PC-9 (cell line): ENCODE measurements at regions not wholly inside any gene's neighbourhood (a gene's known extent, or its start where the extent isn't known, plus 50 kb on each side); places are given as distances from the start of the nearest gene placed in this dataset.

Experiments
- BruUV-seq: library from RNA; stranded (reverse); fragments of 400-500 nt; replicated peaks from 2 replicates; lab custom pipeline; 2021; lab: Mats Ljungman, UMichigan
- CTCF ChIA-PET: fragments of 300-600 bp; sonication (Branson Sonifier 250); formaldehyde crosslinking; loops from one replicate; lab custom pipeline; 2022; ENCODE audit warnings: antibody characterized with exemption; lab: Charles Lee
- POLR2A ChIA-PET: fragments of 300-600 bp; sonication (Branson Sonifier 250); formaldehyde crosslinking; loops from one replicate; lab custom pipeline; 2022; ENCODE audit warnings: antibody characterized with exemption; ENCODE audit not compliant: unreplicated experiment; lab: Charles Lee
- DNase-seq, 2 experiments: peaks; one replicate each; pipeline versions ENCODE4 v3.0.0 to v3.0.0-alpha.2; 2015 to 2022; ENCODE audit warnings: mixed read lengths in 1 of 2
- H2AFZ ChIP-seq: fragments of 200-600 bp; sonication (generic); 2 replicates; pipeline ENCODE4 v1.8.1; 2017; ENCODE audit warnings: antibody characterized with exemption
- H3F3A ChIP-seq: fragments of 200-600 bp; sonication (generic); 2 replicates; pipeline ENCODE4 v1.8.1; 2017; ENCODE audit warnings: antibody characterized with exemption, mild to moderate bottlenecking, low read depth; ENCODE audit not compliant: insufficient read depth
- H3K27ac ChIP-seq: fragments of 200-600 bp; sonication (generic); 2 replicates; pipeline ENCODE4 v1.6.1; 2016; ENCODE audit warnings: mixed run types
- H3K27me3 ChIP-seq: fragments of 200-600 bp; sonication (generic); 2 replicates; pipeline ENCODE4 v1.6.1; 2016; ENCODE audit warnings: low read depth, mixed run types; ENCODE audit not compliant: insufficient read depth
- H3K36me3 ChIP-seq: fragments of 200-600 bp; sonication (generic); 2 replicates; pipeline ENCODE4 v1.6.1; 2016; ENCODE audit warnings: low read depth, mixed run types
- H3K4me1 ChIP-seq: fragments of 200-600 bp; sonication (generic); replicated peaks from 2 replicates; pipeline ENCODE4 v1.6.1; 2016; ENCODE audit warnings: mixed run types; ENCODE audit not compliant: insufficient read depth
- H3K4me2 ChIP-seq: fragments of 200-600 bp; sonication (generic); 2 replicates; pipeline ENCODE4 v1.6.1; 2017; ENCODE audit warnings: mixed run types
- H3K4me3 ChIP-seq: fragments of 200-600 bp; sonication (generic); 2 replicates; pipeline ENCODE4 v1.6.1; 2016; ENCODE audit warnings: mixed run types
- H3K79me2 ChIP-seq: fragments of 200-600 bp; sonication (generic); 2 replicates; pipeline ENCODE4 v1.6.1; 2017; ENCODE audit warnings: low read depth, mixed run types
- H3K9me2 ChIP-seq: fragments of 200-600 bp; sonication (generic); 2 replicates; pipeline ENCODE4 v1.8.1; 2017; ENCODE audit warnings: mild to moderate bottlenecking; ENCODE audit not compliant: insufficient read depth
- H3K9me3 ChIP-seq: fragments of 200-600 bp; sonication (generic); 2 replicates; pipeline ENCODE4 v1.8.1; 2016; ENCODE audit warnings: low read depth; ENCODE audit not compliant: insufficient read depth
- H4K20me1 ChIP-seq: fragments of 200-600 bp; sonication (generic); 2 replicates; pipeline ENCODE4 v1.8.1; 2017; ENCODE audit not compliant: insufficient read depth
- EZH2 ChIP-seq: fragments of 200-600 bp; sonication (generic); IDR thresholded peaks from 2 replicates; pipeline ENCODE4 v1.8.0; 2017; ENCODE audit warnings: antibody characterized with exemption, low read depth
- intact Hi-C: fragments of 100-400 bp; cut with micrococcal nuclease; formaldehyde crosslinking; loops from one replicate; pipeline ENCODE4 v1.10.0; 2022; ENCODE audit not compliant: unreplicated experiment
- TF ChIP-seq, protein P1 (sequence below): fragments of 200-600 bp; sonication (generic); conservative IDR thresholded peaks from 2 replicates; pipeline ENCODE4 v1.6.1; 2017; ENCODE audit warnings: mixed run types, antibody characterized with exemption, mild to moderate bottlenecking, moderate library complexity

DNA sequence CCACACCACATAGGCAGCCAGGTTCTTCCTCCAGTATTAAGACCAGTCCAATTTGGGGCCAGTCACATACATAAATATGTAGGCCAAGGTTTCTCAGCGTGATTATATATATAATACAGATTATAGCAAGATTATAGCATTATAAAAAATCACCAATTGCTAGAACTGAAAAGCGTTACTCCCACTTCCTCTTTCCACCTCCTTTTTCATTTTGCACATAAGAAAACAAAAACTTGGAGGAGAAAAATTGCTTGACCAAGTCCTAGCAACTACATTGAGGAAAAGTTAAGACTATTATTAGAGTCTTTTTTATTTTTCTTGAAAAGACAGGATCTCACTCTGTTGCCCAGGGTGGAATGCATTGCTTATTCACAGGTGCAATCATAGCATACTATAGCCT, 262.7 kb upstream of the KCNN2 start:
- no peaks in the 10 kb centered on the region for H3K9me3 ChIP-seq
- ChIA-PET CTCF (no interaction called here), POLR2A (no interaction called here)
- no peak overlapping the region for H3K4me3 ChIP-seq
- H3K27me3 ChIP-seq: no peaks in the 10 kb centered on the region
- no peaks in the 10 kb centered on the region for H3K9me2 ChIP-seq
- H3K4me1 ChIP-seq: no peaks in the 10 kb centered on the region
- no TSS peak for BruUV-seq
- H3K79me2 ChIP-seq: no peaks in the 10 kb centered on the region
- no peak for TF ChIP-seq EZH2
- TF ChIP-seq, protein P1, sequence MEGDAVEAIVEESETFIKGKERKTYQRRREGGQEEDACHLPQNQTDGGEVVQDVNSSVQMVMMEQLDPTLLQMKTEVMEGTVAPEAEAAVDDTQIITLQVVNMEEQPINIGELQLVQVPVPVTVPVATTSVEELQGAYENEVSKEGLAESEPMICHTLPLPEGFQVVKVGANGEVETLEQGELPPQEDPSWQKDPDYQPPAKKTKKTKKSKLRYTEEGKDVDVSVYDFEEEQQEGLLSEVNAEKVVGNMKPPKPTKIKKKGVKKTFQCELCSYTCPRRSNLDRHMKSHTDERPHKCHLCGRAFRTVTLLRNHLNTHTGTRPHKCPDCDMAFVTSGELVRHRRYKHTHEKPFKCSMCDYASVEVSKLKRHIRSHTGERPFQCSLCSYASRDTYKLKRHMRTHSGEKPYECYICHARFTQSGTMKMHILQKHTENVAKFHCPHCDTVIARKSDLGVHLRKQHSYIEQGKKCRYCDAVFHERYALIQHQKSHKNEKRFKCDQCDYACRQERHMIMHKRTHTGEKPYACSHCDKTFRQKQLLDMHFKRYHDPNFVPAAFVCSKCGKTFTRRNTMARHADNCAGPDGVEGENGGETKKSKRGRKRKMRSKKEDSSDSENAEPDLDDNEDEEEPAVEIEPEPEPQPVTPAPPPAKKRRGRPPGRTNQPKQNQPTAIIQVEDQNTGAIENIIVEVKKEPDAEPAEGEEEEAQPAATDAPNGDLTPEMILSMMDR: no peak
- DNase-seq: no peak
- no peak overlapping the region for H2AFZ ChIP-seq
- no peak overlapping the region for H3K27ac ChIP-seq
- no peaks in the 10 kb centered on the region for H3K36me3 ChIP-seq
- H4K20me1 ChIP-seq: no peaks in the 10 kb centered on the region
- no peak overlapping the region for H3K4me2 ChIP-seq
- intact Hi-C loops: no loop called here
- no peaks in the 10 kb centered on the region for H3F3A ChIP-seq

DNA sequence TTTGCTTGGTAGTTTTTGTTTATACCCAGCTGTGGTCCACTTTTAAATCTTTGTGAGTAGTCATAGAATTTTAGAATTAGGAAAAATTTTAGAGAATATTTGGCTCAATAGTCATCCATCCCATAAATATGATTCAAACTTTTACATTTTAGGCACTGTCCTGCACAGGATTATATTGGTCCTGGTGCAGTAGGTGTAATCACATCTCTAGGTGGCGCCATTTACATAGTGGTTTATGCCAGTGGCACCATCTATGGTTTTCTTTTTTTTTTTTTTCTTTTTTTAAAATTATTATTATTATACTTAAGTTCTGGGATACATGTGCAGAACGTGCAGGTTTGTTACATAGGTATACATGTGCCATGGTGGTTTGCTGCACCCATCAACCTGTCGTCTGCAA, 260.7 kb upstream of the KCNN2 start:
- DNase-seq: peak in 1 of 2 experiments; percentile 35
- POLR2A ChIA-PET: no interaction called here

DNA sequence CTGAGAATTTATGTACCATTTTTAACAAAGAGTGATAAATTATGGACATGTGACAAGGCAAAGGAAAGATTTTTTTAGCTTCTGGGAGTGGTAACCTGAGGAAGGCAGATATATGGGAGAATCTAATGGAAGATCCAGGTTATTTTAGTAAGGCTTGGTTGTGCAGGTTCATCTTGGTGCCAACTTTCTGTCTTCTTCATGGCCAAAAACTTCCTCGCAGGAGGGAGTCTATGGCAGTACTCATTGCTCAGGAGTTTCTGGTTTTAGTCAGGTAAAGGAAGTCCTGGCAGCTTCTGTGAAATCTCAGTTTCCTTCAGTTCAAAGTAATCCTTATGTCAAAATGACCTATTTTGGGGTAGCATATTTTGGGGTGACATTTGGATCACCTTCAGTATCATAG, 248.3 kb upstream of the KCNN2 start:
- CTCF ChIA-PET: no interaction called here
- Histone ChIP-seq H3K9me2 (no peaks in the 10 kb centered on the region), H3K4me2 (no peak overlapping the region), H2AFZ (no peak overlapping the region), H3K27ac (no peak overlapping the region), H3K36me3 (no peaks in the 10 kb centered on the region), H3K27me3 (no peaks in the 10 kb centered on the region), H3K4me1 (no peaks in the 10 kb centered on the region), H4K20me1 (no peaks in the 10 kb centered on the region), H3K79me2 (no peaks in the 10 kb centered on the region), H3K4me3 (no peak overlapping the region), H3K9me3 (no peaks in the 10 kb centered on the region), H3F3A (no peaks in the 10 kb centered on the region)
- DNase-seq: no peak
- TF ChIP-seq EZH2: no peak
- TF ChIP-seq, protein P1: no peak
- intact Hi-C loops: no loop called here
- no TSS peak for BruUV-seq
- POLR2A ChIA-PET: no interaction called here

More for the DNA sequence above, 260.7 kb upstream of the KCNN2 start:
- H2AFZ ChIP-seq: no peak overlapping the region
- no peaks in the 10 kb centered on the region for H3K9me2 ChIP-seq
- H3K9me3 ChIP-seq: no peaks in the 10 kb centered on the region
- no peaks in the 10 kb centered on the region for H4K20me1 ChIP-seq
- H3K4me2 ChIP-seq: no peak overlapping the region
- no peaks in the 10 kb centered on the region for H3K27me3 ChIP-seq
- H3K4me1 ChIP-seq: no peaks in the 10 kb centered on the region
- H3F3A ChIP-seq: no peaks in the 10 kb centered on the region
- H3K4me3 ChIP-seq: no peak overlapping the region
- H3K79me2 ChIP-seq: no peaks in the 10 kb centered on the region
- TF ChIP-seq EZH2: no peak
- TF ChIP-seq, protein P1: peak; percentile 67
- CTCF ChIA-PET: no interaction called here
- H3K36me3 ChIP-seq: no peaks in the 10 kb centered on the region
- intact Hi-C loops: loop anchor here (1.0 to 2.0 kb wide), 2 partner anchors 204 to 350 kb away; no protein-coding TSS in a partner anchor
- H3K27ac ChIP-seq: no peak overlapping the region
- no TSS peak for BruUV-seq
